Astrocyte of the spinal cord (primary cell): ENCODE measurements at regions not wholly inside any gene's neighbourhood (a gene's known extent, or its start where the extent isn't known, plus 50 kb on each side); places are given as distances from the start of the nearest gene placed in this dataset.
"Not testable (repeated sequence)": the region's sequence is repeated elsewhere in the genome, so short reads cannot be mapped to it uniquely, and the experiment has no call there.

Experiments used
- DNase-seq: peaks from one replicate; pipeline ENCODE4 v3.0.0; 2011; ENCODE audit warnings: low read depth, low spot score
- H3K4me3 ChIP-seq: 2 replicates; pipeline ENCODE4 v1.5.1; 2011; ENCODE audit warnings: low read depth, mild to moderate bottlenecking, low read length, moderate library complexity
- CTCF ChIP-seq: IDR thresholded peaks from 2 replicates; pipeline ENCODE4 v1.5.1; 2012; ENCODE audit warnings: low read depth, mild to moderate bottlenecking, low read length, inconsistent platforms
- in situ Hi-C: cut with HindIII; loops from 2 replicates; pipeline ENCODE4 v1.10.0; 2017; ENCODE audit warnings: low sequenced_read_pairs

- TF ChIP-seq CTCF = no peak
- in situ Hi-C loops = no loop called here
- DNase-seq = no peak
- H3K4me3 ChIP-seq = no peak overlapping the region
These were observed 74.0 kb upstream of the CARD11 start for GRCh38 chr7:3117488-3118231.

GRCh38 chr7:3119352-3119927 lies 75.8 kb upstream of the CARD11 start:
- DNase-seq, in situ Hi-C loops, H3K4me3 ChIP-seq: not testable (repeated sequence)

GRCh38 chr7:3119963-3120362 lies 76.3 kb upstream of the CARD11 start:
- in situ Hi-C loops = no loop called here
- no peak for DNase-seq
- TF ChIP-seq CTCF = no peak

GRCh38 chr7:3120513-3120912 lies 76.8 kb upstream of the CARD11 start:
- in situ Hi-C loops = no loop called here
- no peak for TF ChIP-seq CTCF
- H3K4me3 ChIP-seq = no peak overlapping the region
- no peak for DNase-seq

More at GRCh38 chr7:3119963-3120362, 76.3 kb upstream of the CARD11 start:
- H3K4me3 ChIP-seq = no peak overlapping the region

- in situ Hi-C loops = no loop called here
- TF ChIP-seq CTCF = no peak
- H3K4me3 ChIP-seq = no peak overlapping the region
- no peak for DNase-seq
These were observed 85.3 kb upstream of the CARD11 start for GRCh38 chr7:3128857-3129490.

GRCh38 chr7:3133811-3134385 lies 90.2 kb upstream of the CARD11 start:
- H3K4me3 ChIP-seq = no peak overlapping the region
- in situ Hi-C loops = no loop called here
- no peak for TF ChIP-seq CTCF
- DNase-seq = no peak

- no peak for DNase-seq
These were observed 91.1 kb upstream of the CARD11 start for GRCh38 chr7:3134745-3135144.

More at GRCh38 chr7:3134745-3135144, 91.1 kb upstream of the CARD11 start:
- in situ Hi-C loops = no loop called here
- no peak for TF ChIP-seq CTCF
- H3K4me3 ChIP-seq = no peak overlapping the region
